Activated CD4-positive, alpha-beta T cell treated with anti-CD3 and anti-CD28 coated beads for 48 hours (primary cell): ENCODE measurements at regions not wholly inside any gene's neighbourhood (a gene's known extent, or its start where the extent isn't known, plus 50 kb on each side); places are given as distances from the start of the nearest gene placed in this dataset.

Experiments used
- DNase-seq: peaks from one replicate; pipeline ENCODE4 v3.0.0-alpha.2; 2020

GRCh38 chr7:114755856-114756255, 166.0 kb upstream of the MDFIC start:
- no peak for DNase-seq

DNA sequence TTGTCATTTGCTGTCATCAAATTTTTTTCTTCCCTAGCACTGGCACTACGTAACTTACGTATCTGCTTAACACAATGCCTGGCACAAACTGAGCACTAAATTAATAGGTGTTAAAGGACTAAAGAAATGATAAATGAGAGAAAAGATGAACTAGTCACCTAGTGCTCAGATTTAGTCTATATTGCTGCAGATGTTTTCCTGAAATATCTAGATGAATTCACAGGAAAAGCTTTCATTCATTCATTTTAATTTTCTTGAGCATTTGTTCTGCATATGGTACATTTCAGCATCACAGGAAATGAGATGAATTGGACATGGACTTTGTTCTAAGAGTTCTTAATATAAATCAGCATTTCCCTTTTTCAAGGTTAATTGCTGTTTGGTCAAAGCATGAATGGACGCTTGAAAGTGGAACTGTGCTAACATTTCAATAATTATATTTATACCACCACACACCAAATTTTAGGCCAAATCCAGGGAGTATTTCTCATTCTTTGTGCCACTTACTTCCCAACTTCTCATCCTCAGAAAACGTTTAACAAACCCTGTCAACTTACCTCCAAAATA, 163.2 kb upstream of the MDFIC start:
- DNase-seq: no peak

DNA sequence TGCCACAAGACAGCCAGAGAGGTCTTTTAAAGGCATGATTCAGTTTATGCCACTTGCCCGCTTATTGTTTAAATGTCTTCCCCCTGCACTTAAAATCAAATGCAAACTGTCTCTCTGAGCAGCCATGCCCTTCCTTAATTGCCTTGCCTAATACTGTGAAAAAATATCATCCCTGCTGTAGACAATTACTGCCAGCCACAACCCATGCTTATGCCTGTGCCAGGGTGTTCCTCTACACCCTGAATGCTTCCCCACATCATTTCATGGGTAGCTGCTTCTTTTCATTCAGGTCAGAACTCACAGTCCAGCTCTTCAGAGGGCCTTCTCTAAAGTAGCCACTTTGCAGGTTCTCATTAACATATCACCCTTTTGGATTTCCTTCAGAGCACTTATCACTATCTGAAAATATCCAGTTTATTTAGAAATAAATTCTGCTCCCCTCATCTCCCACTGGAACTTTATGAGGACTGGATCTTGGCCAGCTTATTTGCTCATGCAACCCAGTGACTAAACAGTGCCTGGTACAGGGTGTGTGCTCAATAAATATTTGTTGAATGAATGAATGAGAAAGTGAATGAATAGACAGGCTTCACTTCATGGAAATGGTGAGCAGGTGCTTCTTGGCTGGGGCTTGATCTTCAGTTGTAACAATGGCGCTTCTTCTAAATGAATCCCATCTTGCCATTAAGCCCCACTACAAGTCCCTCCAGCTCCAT, 162.4 kb upstream of the MDFIC start:
- no peak for DNase-seq

- no peak for DNase-seq
Observed at GRCh38 chr7:114760477-114760876, 161.4 kb upstream of the MDFIC start.

- DNase-seq: no peak
Observed at GRCh38 chr7:114761973-114762372, 159.9 kb upstream of the MDFIC start.

DNA sequence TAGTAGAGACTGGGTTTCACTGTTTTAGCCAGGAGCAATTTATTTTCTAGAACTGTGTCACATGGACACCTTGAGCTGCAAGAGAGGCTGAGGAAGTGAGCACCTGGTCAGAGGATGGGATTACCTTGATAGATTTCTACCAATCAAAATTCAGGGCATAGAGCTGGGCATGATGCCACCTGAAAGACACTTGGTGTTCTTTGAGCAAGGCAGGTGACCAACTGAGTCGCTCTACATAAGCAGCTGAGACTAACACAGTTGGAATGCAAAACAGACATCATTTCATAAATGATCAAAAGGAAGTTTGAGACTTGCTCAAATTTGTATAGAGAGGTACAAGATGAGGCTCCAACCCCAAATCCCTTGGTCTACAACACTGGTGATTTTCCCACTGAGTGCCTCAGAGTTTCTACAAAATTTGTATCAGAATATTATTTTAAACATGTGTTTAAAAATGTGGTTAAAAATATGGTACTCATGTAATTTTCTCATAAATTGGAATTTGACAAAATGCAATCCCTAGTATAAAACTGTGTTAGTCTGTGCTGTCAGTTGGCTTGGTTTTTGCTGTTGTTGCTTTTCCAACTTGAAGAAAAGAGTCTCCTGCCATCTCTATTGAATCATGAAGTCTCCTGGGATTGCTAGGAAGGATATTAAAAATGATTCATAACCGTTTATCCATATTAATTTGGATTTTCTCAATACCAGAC, 156.4 kb upstream of the MDFIC start:
- DNase-seq: no peak

DNA sequence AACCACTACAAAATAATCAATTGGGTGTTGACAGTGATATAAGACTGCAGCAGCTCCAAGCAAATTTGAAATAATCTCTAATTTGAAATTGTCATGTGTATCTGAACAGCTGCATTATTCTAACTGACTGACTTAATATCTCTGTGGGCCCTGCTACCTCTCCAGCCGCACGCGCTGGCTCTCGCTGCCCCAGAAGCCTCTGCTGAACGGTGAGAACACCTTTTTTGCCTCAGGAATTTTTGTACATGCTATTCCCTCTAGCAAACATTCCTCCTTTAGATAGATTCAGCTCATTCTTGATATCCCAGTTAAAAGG, 155.9 kb upstream of the MDFIC start:
- DNase-seq: no peak

- no peak for DNase-seq
Observed at GRCh38 chr7:114777288-114777687, 144.6 kb upstream of the MDFIC start.

DNA sequence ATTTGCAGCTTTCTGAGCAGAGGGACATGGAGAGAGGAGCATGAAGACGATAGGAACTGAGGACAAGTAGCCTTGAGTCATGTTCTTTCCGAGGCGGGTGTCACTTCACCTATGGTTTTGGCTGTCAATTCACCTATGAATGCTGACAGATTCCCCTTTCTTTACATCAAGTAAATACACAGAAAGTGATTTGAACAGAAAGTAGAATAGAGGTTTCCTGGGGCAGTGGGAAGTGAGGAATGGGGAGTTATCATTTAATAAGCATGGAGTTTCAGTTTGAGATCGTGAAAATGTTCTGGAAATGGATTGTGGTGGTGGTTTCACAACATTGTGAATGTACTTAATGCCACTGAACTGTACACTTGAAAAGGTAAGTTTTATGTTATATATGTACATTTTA, 138.4 kb upstream of the MDFIC start:
- DNase-seq: peak; percentile 20

GRCh38 chr7:114784177-114784576, 137.7 kb upstream of the MDFIC start:
- DNase-seq: no peak

DNA sequence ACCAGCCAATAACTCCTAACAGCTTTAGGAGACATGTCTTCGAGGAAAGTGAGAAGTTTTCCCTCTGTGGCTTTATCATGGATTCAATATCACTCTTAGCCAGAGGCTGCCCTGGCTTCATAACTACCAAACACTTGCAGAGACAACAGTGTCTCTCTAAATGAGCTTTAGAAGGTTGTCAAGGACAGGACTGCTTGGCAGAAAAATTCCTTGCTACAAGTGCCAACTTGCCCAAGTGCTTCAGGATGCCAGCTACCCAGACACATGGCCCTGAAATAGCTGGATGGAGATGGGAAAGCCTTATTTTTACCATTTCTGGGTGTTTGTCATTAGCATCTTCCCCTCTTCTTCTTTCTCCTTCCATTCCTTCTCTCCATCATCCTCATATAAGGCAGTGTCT, 137.1 kb upstream of the MDFIC start:
- no peak for DNase-seq

GRCh38 chr7:114785496-114785895, 136.4 kb upstream of the MDFIC start:
- no peak for DNase-seq

DNA sequence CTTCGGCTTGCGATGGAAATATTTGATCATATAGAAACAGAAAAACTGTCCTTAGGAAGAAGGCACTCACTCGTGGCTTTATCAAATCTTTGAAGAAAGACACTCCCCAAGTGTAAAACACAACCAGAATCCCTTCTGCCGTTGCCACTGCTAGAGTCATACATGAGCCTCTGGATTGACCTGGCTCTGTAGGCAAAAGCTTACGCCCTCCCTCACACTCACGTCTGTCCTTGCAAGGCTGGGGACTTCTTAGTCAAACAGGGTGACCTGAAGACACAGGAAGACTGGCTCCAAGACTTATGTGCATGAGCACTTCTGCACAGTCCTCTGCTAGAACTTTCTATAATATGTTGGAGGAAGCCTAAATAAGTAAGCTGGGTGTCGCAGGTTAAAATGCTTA, 135.4 kb upstream of the MDFIC start:
- DNase-seq: peak; percentile 21

GRCh38 chr7:114787556-114787955, 134.3 kb upstream of the MDFIC start:
- DNase-seq: no peak

DNA sequence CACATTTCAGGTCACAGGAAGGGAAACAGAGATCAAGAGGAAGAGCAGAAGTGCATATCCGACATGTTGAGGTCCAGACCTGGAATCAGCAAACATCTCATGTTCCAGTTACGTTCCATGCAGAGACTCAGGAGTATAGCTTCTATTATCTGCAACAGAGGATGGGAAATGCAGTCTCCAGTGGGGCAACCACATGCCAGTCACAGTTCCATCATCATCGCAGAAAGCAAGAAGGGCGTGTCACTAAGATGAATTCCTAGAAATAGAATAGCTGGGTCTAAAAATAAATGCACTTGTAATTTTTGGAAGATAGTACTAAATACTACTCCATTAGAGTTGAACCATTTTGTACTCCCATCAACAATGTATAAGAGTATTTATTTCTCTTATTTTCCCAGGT, 133.2 kb upstream of the MDFIC start:
- no peak for DNase-seq

- DNase-seq: no peak
Observed at GRCh38 chr7:114789161-114789560, 132.7 kb upstream of the MDFIC start.

GRCh38 chr7:114789871-114790311, 132.0 kb upstream of the MDFIC start:
- DNase-seq: no peak

DNA sequence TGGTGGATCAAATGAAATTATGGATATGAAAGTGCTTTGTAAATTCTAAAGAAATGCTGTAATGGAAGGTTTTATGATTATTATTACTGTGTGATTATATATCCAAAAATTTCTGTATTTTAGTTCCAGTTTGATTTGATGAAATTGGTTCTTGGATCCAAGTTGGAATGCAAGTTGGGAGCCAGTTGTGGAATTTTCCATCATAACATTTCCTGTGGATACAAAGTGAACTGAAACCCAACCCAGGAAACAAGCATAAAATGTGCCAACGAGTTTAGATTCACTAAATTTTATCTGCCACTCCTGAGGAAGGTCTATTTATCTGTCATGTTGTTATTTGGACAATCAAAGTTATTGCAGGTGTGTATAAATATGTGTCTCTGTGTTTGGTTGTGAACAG, 131.4 kb upstream of the MDFIC start:
- DNase-seq: no peak

DNA sequence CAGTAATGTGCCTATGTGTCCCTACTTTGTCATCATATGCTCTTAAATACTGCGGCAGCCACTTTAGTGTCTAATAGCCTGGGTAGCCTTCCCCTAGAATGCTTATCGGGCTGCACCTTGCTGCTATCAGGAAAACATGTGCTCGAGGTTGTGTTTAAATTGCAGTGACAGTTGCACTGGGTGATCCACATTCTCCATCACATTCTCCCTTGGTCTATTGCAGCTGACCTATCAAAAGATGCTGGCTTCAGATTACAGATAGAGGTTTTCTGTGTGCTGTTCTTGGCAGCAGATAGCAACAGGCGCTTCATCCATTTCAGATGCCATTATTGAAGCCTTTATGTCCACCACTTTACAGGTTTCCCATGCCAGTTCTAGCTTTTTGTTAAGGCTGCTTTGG, 130.1 kb upstream of the MDFIC start:
- no peak for DNase-seq

DNA sequence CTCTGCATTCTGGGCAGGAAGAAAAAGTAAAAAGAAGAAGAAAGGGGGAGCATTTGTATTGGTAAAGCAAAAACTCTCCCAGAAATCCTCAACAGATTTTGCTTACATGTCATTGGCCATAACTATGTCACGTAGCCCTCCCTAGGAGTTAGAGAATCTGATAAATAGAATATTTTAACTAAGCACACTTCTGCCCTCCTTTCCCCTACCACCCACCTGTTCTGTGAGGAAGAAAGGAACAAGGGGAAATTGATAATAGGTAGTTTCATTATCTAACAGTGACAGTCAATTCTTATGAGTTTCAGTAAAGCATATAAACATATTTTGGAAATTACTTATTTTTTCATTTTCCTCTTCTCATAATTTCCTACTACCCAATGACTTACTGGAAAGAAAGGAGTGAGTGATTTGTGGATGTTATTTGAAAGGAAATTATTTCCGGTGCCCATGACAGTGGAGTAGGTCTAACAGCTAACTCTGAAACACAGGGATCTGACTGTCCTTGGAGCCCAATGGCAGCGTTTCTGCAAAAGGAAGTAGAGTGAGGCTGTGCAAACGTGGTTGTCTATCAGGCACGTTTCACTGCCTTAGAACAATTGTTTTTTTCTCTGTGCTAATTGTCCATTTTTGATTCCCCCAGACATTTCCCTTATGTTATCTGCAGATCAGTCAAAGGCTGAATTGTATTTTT, 128.6 kb upstream of the MDFIC start:
- DNase-seq: peak; percentile 23

DNA sequence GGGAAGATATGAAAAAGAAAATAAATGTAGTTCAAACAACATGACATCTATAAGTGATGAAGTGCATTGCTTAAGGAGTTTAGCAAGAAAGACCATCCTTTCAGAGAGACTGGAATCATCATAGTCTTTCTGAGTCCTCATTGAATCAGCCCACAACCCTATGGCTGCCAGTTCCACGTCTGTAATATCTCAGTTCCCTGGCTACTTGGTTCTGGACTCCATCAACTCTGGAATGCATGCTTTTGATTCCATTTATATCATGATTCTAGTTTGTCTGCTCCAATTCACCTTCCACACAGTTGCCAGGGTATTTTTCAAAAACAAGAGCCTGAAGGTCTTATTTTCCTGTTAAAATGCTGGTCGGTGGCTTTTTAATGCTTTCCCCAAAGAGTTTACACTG, 126.4 kb upstream of the MDFIC start:
- no peak for DNase-seq

DNA sequence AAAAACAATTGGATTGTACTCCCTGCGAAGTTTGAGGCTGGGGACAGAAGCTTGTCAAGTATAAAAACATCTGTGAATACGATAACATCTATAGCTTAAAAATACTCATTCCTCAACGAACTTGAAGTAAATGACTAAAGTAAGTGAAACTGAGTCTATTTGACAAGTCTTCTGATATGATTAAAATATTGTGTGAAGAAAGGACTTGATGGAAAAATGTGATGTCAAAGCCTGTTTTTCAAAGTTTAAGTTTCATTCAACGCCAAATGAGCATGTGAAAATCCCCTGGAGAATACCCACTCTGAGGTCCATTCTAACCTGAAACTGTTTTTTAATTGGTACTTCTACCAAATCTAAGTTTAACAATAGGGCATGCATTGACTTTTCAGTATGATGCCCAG, 122.3 kb upstream of the MDFIC start:
- peak; percentile 36 for DNase-seq

GRCh38 chr7:114802632-114803031, 119.3 kb upstream of the MDFIC start:
- DNase-seq: no peak

GRCh38 chr7:114806590-114807162, 115.2 kb upstream of the MDFIC start:
- DNase-seq: no peak
